Esophagus muscularis mucosa (tissue), 4 donors: ENCODE measurements at regions not wholly inside any gene's neighbourhood (a gene's known extent, or its start where the extent isn't known, plus 50 kb on each side); places are given as distances from the start of the nearest gene placed in this dataset.

Experiments used
- EP300 ChIP-seq: sonication (generic); formaldehyde crosslinking; IDR thresholded peaks from one replicate; pipeline ENCODE4 v1.6.1; 2017; ENCODE audit warnings: antibody characterized with exemption
- POLR2A ChIP-seq: fragments of 450-650 bp; IDR thresholded peaks from one replicate; pipeline ENCODE4 v1.6.1; 2017; ENCODE audit warnings: antibody characterized with exemption, moderate library complexity, mild to moderate bottlenecking, low read depth
- POLR2AphosphoS5 ChIP-seq, 2 donors: sonication (generic); formaldehyde crosslinking; IDR thresholded peaks; one replicate each; pipeline ENCODE4 v1.6.1; 2017; ENCODE audit warnings: antibody characterized with exemption in 2 of 2
- TF ChIP-seq, protein P1 (sequence below), 3 experiments: fragments of 200-600 bp in 2 of 3; fragments of 450-650 bp in 1 of 3; sonication (generic) in 2 of 3; IDR thresholded peaks; one replicate each; pipeline ENCODE4 v1.5.1; 2017 to 2019; ENCODE audit warnings: antibody characterized with exemption in 3 of 3, mild to moderate bottlenecking in 2 of 3, moderate library complexity in 1 of 3

DNA sequence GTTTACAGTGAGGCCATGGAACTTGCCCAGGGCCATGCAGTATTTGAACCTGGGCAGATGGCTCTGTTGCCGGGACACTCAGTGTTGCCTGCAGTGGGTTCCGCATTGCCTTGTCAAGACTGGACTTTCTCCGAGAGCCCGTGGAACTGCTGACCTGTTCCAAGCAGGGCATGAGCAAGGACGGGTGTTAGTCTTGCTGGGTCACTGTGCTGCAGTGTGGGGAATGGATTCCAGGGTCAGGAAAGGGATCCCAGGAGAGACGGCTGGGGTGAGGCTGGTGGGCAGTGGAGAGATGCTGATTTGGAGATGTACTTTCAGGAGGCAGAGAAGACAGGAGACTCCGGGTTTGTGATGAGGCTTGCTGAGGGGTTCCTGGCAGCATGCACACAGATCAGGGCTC is 348.7 kb upstream of the HS6ST1 start:
- no peak for TF ChIP-seq POLR2A
- TF ChIP-seq, protein P1, sequence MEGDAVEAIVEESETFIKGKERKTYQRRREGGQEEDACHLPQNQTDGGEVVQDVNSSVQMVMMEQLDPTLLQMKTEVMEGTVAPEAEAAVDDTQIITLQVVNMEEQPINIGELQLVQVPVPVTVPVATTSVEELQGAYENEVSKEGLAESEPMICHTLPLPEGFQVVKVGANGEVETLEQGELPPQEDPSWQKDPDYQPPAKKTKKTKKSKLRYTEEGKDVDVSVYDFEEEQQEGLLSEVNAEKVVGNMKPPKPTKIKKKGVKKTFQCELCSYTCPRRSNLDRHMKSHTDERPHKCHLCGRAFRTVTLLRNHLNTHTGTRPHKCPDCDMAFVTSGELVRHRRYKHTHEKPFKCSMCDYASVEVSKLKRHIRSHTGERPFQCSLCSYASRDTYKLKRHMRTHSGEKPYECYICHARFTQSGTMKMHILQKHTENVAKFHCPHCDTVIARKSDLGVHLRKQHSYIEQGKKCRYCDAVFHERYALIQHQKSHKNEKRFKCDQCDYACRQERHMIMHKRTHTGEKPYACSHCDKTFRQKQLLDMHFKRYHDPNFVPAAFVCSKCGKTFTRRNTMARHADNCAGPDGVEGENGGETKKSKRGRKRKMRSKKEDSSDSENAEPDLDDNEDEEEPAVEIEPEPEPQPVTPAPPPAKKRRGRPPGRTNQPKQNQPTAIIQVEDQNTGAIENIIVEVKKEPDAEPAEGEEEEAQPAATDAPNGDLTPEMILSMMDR (IDR thresholded peaks at IDR 0.05), result no peak
- no peak for TF ChIP-seq POLR2AphosphoS5 (IDR thresholded peaks at IDR 0.05)
- TF ChIP-seq EP300, result no peak
